Medulla oblongata (tissue), 1 donor: ENCODE measurements at regions not wholly inside any gene's neighbourhood (a gene's known extent, or its start where the extent isn't known, plus 50 kb on each side); places are given as distances from the start of the nearest gene placed in this dataset.
"Not testable (repeated sequence)": the region's sequence is repeated elsewhere in the genome, so short reads cannot be mapped to it uniquely, and the experiment has no call there.

Source experiments
- DNase-seq: peaks from one replicate; pipeline ENCODE4 v3.0.0-alpha.2; 2015; ENCODE audit errors: extremely low spot score

DNA sequence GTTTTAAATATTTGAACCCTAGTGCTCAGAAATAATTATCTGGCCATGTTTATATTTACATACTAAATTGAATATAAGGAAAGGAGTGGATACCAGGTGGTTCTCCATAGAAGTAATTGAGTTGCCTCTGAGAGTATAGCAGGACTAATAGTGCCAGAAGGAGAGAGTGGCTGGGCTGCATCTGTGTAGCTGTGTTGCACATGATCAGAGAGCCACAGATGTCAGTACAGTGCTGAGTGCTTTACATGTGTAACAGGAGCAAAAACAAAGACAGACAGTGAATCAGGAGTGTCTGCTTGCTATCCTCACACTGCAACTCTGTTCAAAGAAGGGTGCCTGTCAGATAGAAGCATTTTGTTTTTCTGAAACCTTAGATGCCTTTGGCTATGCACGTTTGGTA is 353.9 kb upstream of the PAPPA start:
- no peak for DNase-seq

GRCh38 chr9:115804206-115804605 is 349.4 kb upstream of the PAPPA start:
- no peak for DNase-seq

GRCh38 chr9:115808108-115808507 is 345.5 kb upstream of the PAPPA start:
- DNase-seq = no peak

DNA sequence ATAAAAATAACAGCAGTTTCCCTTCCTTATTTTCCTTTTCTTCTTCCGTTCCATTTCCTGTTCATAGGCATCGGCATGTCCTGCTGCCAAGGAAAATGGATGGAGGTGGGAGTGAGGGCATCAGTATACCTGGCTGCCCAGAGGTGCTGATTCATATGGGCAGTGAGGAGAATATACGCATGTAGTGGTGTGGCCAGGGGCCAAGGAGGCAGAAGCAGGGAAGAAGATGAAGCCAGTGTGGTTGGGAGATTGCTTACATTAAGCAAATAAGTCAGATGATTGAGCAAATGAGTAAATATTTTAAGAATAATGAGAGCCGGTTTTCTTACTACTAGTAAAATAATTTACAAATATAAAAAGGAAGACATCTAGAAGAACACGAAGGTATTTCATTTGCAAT is 344.9 kb upstream of the PAPPA start:
- no peak for DNase-seq

GRCh38 chr9:115810166-115810565 is 343.4 kb upstream of the PAPPA start:
- no peak for DNase-seq

GRCh38 chr9:115814081-115814480 is 339.5 kb upstream of the PAPPA start:
- DNase-seq = no peak

- DNase-seq = no peak
Measured at GRCh38 chr9:115815786-115816185, 337.8 kb upstream of the PAPPA start.

DNA sequence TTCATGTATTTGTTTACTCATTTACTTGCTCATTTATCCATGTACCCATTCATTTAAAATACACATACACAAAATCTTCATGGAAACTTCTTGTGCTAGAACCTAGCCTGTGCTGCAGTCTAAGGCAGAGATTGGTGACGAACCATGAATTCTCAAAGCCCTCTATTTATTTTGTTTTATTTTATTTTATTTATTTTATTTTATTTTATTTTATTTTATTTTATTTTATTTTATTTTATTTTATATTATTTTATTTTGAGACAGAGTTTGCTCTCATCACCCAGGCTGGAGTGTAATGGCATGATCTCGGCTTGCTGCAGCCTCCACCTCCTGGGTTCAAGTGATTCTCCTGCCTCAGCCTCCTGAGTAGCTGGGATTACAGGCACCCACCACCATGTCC is 334.9 kb upstream of the PAPPA start:
- DNase-seq = not testable (repeated sequence)

DNA sequence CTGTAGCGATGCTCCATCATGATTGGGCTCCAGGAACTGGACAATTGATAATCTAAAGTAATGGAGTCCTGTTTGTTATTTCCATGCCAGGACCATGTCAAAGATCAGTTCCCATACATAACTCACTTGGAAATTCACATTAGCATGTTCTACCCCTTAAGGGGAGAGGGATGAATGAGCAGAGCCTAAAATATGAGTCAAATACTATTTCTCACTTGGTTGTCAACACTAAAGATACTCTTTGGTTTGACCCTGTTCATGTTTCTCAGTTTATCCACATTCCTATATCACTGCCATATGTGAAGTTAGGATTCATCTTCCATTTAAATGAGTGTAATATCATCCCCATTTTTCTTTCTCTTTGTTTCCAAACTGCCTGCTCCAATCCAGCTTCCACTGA is 321.6 kb upstream of the PAPPA start:
- DNase-seq = no peak

DNA sequence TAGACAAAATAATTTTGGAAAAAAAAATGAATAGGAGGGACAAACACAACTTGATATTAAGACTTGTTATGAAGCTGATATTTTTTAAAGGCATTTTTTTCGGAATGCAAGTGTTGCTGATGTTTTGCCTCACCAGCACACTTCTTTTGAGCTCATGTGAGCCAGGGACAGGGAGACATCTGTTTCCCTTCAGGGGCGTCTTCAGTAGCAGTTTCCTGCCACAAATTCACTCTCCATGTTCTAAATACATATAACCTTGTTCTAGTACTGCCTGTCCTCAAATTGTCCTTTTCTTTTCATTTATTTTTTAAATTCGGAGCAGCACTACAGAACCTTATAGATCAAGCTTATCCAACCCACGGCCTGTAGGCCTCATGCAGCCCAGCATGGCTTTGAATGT is 316.0 kb upstream of the PAPPA start:
- DNase-seq = no peak

- no peak for DNase-seq
Measured at GRCh38 chr9:115838417-115838816, 315.2 kb upstream of the PAPPA start.

- not testable (repeated sequence) for DNase-seq
Measured at GRCh38 chr9:115844433-115844832, 309.2 kb upstream of the PAPPA start.

GRCh38 chr9:115845648-115846312 is 307.8 kb upstream of the PAPPA start:
- DNase-seq = no peak

GRCh38 chr9:115847216-115847615 is 306.4 kb upstream of the PAPPA start:
- no peak for DNase-seq

- DNase-seq = no peak
Measured at GRCh38 chr9:115849679-115850412, 303.7 kb upstream of the PAPPA start.

- DNase-seq = no peak
Measured at GRCh38 chr9:115850548-115851304, 302.9 kb upstream of the PAPPA start.

- DNase-seq = no peak
Measured at GRCh38 chr9:115855458-115856133, 298.0 kb upstream of the PAPPA start.

DNA sequence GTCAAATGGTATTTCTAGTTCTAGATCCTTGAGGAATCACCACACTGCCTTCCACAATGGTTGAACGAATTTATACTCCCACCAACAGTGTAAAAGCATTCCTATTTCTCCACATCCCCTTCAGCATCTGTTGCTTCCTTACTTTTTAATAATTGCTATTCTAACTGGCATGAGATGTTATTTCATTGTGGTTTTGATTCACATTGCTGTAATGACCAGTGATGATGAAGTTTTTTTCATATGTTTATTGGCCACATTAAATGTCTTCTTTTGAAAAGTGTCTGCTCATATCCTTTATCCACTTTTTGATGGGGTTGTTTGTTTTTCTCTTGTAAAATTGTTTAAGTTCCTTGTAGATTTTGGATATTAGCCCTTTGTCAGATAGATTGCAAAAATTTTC is 295.2 kb upstream of the PAPPA start:
- not testable (repeated sequence) for DNase-seq

DNA sequence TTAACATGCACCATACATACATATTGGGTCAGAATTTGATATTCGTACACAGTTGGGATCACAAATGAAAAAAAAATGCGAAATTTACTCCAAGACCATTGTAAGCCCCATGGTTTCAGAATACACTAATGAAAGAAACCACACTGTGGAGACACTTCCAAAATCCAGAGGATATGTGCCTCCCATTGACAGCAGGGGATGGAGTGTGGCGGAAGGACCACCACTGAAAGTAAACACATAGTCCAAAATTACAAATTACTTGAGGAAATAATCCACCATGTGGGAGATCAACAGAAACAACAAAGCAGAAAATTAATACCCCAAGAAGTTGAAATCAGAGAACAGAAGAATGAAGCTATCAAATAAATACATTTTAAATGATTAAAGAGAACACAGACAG is 291.6 kb upstream of the PAPPA start:
- no peak for DNase-seq

GRCh38 chr9:115864581-115864980 is 289.0 kb upstream of the PAPPA start:
- DNase-seq = no peak

DNA sequence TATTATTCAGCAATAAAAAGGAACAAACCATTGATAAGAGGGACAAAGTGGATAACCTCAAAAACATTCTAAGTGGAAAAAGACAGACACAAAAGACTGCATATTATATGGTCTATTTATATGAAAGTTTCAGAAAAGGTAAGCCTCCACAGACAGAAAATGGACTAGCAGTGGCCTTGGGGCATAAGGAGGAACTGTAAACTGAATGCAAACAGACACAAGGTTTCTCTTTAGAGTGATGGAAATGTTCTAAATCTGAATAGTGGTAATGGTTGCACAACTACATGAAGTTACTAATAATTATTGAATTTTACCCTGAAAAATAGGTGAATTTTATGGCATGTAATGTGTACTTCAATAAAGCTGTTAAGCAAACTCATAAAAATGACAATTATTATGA is 286.3 kb upstream of the PAPPA start:
- DNase-seq = no peak

DNA sequence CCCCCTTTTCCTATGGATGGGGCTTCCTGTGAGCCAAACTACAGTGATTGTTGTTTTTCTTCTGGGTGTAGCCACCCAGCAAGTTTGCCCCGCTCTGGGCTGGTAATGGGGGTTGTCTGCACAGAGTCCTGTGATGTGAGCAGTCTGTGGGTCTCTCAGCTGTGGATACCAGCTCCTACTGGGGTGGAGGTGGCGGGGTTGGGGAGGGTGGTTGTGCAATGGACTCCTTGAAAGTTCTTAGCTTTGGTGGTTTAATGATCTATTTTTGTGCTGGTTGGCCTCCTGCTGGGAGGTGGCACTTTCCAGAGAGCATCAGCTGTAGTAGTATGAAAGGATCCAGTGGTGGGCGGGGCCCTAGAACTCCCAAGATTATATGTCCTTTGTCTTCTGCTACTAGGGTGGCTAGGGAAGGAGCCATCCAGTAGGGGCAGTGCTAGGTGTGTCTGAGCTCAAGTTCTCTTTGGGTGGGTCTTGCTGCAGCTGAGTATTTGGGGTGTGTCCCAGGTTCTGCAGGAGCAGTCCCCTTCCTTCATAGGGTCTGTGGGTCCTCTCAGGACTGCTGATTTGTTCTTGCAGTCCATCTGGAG is 275.6 kb upstream of the PAPPA start:
- no peak for DNase-seq
